ENCODE measurements at regions not wholly inside any gene's neighbourhood (a gene's known extent, or its start where the extent isn't known, plus 50 kb on each side); places are given as distances from the start of the nearest gene placed in this dataset.

- TF ChIP-seq POLR2AphosphoS5 (IDR thresholded peaks at IDR 0.05; ENCODE audit: low read depth, low read length) (no peak), TAF1 (IDR thresholded peaks at IDR 0.05; ENCODE audit: borderline replicate concordance, insufficient read depth, low read length) (no peak), SIN3A (IDR thresholded peaks at IDR 0.05; ENCODE audit: borderline replicate concordance, insufficient read depth, low read length) (no peak), FOXP2 (optimal IDR thresholded peaks at IDR 0.05; ENCODE audit: borderline replicate concordance, extremely low read depth, extremely low read length, insufficient read depth) (no peak)
- TF ChIP-seq, protein P1, sequence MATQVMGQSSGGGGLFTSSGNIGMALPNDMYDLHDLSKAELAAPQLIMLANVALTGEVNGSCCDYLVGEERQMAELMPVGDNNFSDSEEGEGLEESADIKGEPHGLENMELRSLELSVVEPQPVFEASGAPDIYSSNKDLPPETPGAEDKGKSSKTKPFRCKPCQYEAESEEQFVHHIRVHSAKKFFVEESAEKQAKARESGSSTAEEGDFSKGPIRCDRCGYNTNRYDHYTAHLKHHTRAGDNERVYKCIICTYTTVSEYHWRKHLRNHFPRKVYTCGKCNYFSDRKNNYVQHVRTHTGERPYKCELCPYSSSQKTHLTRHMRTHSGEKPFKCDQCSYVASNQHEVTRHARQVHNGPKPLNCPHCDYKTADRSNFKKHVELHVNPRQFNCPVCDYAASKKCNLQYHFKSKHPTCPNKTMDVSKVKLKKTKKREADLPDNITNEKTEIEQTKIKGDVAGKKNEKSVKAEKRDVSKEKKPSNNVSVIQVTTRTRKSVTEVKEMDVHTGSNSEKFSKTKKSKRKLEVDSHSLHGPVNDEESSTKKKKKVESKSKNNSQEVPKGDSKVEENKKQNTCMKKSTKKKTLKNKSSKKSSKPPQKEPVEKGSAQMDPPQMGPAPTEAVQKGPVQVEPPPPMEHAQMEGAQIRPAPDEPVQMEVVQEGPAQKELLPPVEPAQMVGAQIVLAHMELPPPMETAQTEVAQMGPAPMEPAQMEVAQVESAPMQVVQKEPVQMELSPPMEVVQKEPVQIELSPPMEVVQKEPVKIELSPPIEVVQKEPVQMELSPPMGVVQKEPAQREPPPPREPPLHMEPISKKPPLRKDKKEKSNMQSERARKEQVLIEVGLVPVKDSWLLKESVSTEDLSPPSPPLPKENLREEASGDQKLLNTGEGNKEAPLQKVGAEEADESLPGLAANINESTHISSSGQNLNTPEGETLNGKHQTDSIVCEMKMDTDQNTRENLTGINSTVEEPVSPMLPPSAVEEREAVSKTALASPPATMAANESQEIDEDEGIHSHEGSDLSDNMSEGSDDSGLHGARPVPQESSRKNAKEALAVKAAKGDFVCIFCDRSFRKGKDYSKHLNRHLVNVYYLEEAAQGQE (IDR thresholded peaks at IDR 0.05; ENCODE audit: insufficient read depth in 1 of 2, low read depth in 2 of 2, low read length in 2 of 2) = no peak
These were observed 292.9 kb downstream of the PTEN start for GRCh38 chr10:88156341-88156740.

DNA sequence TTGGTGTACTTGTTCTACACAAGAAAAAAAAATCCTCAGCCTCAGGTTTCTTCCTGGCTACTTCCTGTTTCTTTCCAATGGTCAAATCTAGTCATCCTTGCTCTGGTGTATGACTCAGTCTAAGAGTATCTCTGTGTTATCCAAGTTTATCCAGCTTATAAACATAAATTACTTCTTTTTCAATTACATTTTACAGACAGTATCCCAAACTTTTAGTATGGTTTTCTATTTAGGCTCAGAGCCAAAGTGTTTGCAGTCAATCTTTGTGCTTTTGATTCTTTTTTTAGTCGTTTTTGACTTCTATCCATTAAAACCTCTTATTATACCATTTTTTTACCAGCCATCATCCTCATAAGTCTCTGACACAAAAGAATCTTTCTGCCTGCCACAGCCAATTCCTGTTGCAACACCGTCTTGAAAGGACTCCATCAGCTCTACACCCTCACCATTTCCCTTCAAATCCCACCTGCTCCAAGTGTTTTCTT lies 294.6 kb downstream of the PTEN start:
- no peak for TF ChIP-seq TAF1 (IDR thresholded peaks at IDR 0.05; ENCODE audit: borderline replicate concordance, insufficient read depth, low read length)
- TF ChIP-seq SIN3A (IDR thresholded peaks at IDR 0.05; ENCODE audit: borderline replicate concordance, insufficient read depth, low read length) = no peak
- no peak for TF ChIP-seq POLR2AphosphoS5 (IDR thresholded peaks at IDR 0.05; ENCODE audit: low read depth, low read length)
- TF ChIP-seq, protein P1 (IDR thresholded peaks at IDR 0.05; ENCODE audit: insufficient read depth in 1 of 2, low read depth in 2 of 2, low read length in 2 of 2) = no peak
- TF ChIP-seq FOXP2 (optimal IDR thresholded peaks at IDR 0.05; ENCODE audit: borderline replicate concordance, extremely low read depth, extremely low read length, insufficient read depth) = no peak

- TF ChIP-seq FOXP2 (optimal IDR thresholded peaks at IDR 0.05; ENCODE audit: borderline replicate concordance, extremely low read depth, extremely low read length, insufficient read depth) = no peak
- TF ChIP-seq POLR2AphosphoS5 (IDR thresholded peaks at IDR 0.05; ENCODE audit: low read depth, low read length) = no peak
- no peak for TF ChIP-seq TAF1 (IDR thresholded peaks at IDR 0.05; ENCODE audit: borderline replicate concordance, insufficient read depth, low read length)
- TF ChIP-seq, protein P1 (IDR thresholded peaks at IDR 0.05; ENCODE audit: insufficient read depth in 1 of 2, low read depth in 2 of 2, low read length in 2 of 2) = no peak
- no peak for TF ChIP-seq SIN3A (IDR thresholded peaks at IDR 0.05; ENCODE audit: borderline replicate concordance, insufficient read depth, low read length)
These were observed 295.2 kb downstream of the PTEN start for GRCh38 chr10:88158526-88159122.

GRCh38 chr10:88159127-88159829 lies 295.9 kb downstream of the PTEN start:
- TF ChIP-seq FOXP2 (optimal IDR thresholded peaks at IDR 0.05; ENCODE audit: borderline replicate concordance, extremely low read depth, extremely low read length, insufficient read depth) = no peak
- TF ChIP-seq TAF1 (IDR thresholded peaks at IDR 0.05; ENCODE audit: borderline replicate concordance, insufficient read depth, low read length) = no peak
- TF ChIP-seq SIN3A (IDR thresholded peaks at IDR 0.05; ENCODE audit: borderline replicate concordance, insufficient read depth, low read length) = no peak
- TF ChIP-seq, protein P1 (IDR thresholded peaks at IDR 0.05; ENCODE audit: insufficient read depth in 1 of 2, low read depth in 2 of 2, low read length in 2 of 2) = no peak
- no peak for TF ChIP-seq POLR2AphosphoS5 (IDR thresholded peaks at IDR 0.05; ENCODE audit: low read depth, low read length)

Measured in PFSK-1 (cell line).